Hepatocyte (in vitro differentiated cells): ENCODE measurements at regions not wholly inside any gene's neighbourhood (a gene's known extent, or its start where the extent isn't known, plus 50 kb on each side); places are given as distances from the start of the nearest gene placed in this dataset.

Experiments used
- EZH2 ChIP-seq: fragments of 200-600 bp; sonication (generic); IDR thresholded peaks from 2 replicates; pipeline ENCODE4 v1.6.1; 2016; ENCODE audit warnings: antibody characterized with exemption, mild to moderate bottlenecking, borderline replicate concordance
- TF ChIP-seq, protein P1 (sequence below): fragments of 200-600 bp; sonication (generic); IDR thresholded peaks from 2 replicates; pipeline ENCODE4 v1.5.1; 2016; ENCODE audit warnings: antibody characterized with exemption, mild to moderate bottlenecking; ENCODE audit not compliant: poor library complexity

DNA sequence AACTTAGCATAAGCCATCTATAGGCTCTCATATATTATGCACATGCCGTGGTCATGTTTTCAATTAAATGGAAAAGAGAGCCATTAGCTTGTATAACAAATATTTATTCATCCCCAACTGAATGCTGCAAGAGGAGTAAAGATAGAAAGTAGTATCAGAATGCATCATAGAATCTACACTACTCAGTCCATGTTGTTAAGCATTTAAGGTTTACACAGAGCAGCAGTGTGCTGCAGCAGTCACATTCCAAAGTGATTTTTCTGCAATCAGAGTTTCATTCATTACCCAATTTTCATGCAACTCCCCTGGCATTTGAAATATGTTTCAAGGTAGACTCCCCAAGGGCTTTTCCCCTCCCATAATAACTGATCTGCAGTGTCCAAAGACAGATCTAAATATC lies 82.2 kb upstream of the LMO3 start:
- no peak for TF ChIP-seq EZH2
- TF ChIP-seq, protein P1, sequence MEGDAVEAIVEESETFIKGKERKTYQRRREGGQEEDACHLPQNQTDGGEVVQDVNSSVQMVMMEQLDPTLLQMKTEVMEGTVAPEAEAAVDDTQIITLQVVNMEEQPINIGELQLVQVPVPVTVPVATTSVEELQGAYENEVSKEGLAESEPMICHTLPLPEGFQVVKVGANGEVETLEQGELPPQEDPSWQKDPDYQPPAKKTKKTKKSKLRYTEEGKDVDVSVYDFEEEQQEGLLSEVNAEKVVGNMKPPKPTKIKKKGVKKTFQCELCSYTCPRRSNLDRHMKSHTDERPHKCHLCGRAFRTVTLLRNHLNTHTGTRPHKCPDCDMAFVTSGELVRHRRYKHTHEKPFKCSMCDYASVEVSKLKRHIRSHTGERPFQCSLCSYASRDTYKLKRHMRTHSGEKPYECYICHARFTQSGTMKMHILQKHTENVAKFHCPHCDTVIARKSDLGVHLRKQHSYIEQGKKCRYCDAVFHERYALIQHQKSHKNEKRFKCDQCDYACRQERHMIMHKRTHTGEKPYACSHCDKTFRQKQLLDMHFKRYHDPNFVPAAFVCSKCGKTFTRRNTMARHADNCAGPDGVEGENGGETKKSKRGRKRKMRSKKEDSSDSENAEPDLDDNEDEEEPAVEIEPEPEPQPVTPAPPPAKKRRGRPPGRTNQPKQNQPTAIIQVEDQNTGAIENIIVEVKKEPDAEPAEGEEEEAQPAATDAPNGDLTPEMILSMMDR = no peak
